ENCODE measurements at regions not wholly inside any gene's neighbourhood (a gene's known extent, or its start where the extent isn't known, plus 50 kb on each side); places are given as distances from the start of the nearest gene placed in this dataset.
"Not testable (repeated sequence)": the region's sequence is repeated elsewhere in the genome, so short reads cannot be mapped to it uniquely, and the experiment has no call there.

DNA sequence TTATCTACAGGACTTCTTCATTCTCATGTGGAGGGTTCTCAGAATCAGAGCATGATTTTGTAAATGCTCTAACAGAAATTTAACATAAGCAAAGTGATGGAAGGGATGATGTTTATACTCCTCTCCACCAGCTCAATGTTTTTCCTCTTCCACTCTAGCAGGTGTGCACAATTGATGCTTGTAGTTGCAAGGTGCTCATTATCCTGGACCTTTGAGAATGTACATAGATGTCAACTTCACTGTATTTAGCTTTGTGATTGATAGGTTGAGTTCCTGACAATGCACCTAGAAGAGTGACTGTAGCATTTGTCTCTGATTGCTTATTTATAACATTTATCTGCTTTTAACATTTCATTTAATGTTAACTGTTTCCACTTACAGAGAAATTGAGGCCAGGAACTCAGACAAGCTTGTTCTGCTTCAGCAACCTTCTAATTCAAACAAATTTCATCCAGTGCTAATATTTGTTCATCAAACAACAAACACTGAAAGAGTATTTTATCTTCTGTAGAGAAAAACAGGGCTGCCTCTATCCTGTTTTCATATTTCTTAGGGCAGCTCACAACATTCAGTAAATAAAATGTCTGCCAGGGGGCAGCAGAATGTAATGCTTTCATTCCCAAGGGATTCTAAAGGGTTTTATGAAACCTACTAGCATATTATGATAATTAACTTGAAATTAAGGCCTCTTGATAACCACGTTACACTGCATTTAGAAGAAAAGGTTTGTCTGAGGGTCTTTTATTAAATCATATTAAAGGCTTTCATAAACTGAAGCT, 127.9 kb upstream of the NOL4 start:
- no peak for DNase-seq (ENCODE audit: low spot score)

DNA sequence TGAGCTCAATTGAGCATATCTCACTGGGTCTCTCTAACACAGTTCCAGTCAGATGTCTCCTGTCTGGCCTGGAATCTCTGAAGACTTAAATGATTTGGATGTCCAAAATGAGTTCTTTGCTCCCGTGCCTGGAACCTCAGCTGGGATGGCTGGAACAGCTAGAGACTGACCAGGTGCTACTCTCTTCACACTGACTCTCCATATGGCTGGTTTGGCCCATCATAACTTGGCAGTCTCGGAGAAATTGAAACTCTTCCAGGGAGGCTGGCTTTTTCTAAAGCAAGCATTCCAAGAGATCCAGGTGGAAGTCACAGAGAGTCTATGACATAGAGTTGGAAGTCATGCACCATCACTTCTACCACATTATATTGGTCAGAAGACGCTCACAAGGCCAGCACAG, 129.6 kb upstream of the NOL4 start:
- DNase-seq (ENCODE audit: low spot score): no peak

DNA sequence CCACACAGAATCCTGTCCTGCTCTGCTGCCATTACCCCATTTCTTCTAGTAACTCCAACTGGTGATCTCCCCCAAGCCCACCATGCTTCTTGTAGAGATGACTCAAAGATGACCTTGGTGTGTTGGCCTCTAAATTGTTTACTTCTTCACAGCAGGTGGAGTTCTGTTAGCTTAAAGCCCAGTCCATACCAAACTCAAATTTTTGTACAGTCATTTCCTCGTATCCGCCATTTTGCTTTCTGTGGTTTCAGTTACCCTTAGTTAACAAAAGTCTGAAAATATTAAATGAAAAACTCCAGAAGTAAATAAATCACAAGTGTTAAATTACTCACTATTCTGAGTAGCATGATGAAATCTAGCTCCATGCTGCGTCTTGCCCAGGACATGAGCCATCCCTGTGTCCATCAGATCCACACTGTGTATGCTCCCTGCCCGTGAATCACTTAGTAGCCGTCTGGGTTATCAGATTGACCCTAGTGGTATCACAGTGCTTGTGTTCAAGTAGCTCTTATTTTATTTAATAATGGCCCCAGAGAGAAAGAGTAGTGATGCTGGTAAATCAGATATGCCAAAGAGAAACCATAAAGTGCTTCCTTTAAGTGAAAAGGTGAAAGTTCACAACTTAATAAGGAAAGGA, 133.3 kb upstream of the NOL4 start:
- DNase-seq (ENCODE audit: low spot score): no peak

DNA sequence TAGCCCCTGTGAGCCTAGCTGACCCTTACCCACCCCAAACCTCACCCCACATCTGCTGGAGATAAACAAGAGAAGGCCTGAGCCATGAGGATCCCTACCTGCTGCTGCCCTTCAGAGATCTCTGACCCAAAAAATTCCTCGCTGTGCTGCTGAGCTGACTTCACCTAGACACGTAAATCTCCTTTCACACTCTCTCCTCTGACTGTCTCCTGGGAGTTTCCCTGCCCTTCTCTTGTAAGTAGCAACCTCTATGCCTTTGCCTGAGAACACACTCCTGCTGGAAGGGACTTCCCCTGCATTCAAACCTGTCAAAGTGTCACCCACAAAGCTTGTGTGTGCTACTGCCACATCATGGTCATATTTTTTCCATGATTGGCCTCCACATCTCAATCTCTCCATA, 134.2 kb upstream of the NOL4 start:
- DNase-seq (ENCODE audit: low spot score): no peak

DNA sequence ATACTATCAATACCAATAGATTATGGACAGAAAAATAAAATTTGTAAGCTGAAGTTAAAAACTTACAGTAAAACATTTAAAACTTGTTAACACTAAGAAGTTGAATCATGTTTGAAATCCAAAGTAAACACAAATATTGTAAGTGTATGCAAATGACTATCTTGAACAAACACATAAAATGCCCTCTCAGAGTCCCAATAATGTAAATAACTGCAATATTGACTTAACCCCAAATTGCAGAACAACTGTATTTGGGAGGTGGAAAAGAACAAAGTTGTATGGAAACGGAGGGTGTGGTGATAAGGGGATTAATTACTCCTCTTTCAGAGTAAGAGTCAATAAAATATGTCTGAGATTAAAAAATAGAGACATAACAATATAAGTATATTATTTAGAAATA, 140.0 kb upstream of the NOL4 start:
- DNase-seq (ENCODE audit: low spot score): no peak

DNA sequence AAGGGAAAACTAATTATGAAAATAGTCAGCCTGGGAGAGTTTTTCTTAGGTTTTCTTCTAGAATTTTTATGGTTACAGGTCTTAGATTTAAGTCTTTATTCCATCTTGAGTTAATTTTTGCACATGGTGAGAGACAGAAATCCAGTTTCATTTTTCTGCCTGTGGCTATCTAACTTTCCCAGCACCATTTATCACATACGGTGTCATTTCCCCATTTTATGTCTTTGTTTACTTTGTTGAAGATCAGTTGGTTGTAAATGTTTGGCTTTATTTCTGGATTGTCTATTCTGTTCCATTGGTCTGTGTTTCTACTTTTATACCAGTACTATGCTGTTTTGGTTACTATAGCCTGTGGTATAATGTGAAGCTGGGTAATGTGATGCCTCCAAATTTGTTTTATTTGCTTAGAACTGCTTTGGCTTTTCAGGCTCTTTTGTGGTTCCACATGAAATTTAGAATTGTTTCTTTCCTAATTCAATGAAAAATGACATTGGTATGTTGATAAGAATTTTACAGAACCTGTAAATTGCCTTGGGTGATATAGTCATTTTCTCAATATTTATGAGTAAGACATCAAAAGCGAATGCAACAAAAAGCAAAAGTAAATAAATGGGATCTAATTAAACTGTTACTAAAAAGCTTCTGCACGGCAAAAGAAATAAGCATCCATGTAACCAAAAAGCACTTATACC, 146.1 kb upstream of the NOL4 start:
- DNase-seq (ENCODE audit: low spot score): no peak

DNA sequence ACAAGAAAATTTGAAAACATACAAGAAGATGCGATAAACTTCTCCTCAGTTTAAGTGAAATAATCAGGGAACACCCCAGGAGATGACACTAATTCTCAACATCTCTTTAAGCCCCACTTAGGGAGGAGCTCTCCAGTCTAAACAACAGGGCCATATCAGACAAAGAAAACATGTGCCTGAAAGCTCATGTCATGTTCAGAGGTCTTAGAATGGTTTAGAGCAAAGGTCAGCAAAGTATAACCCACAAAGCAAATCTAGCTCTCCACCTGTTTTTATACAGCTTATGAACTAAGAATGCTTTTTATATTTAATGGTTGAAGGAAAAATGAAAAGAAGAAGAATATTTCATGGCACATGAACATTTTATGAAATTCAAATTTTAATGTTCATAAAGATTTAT, 155.6 kb upstream of the NOL4 start:
- DNase-seq (ENCODE audit: low spot score): no peak

DNA sequence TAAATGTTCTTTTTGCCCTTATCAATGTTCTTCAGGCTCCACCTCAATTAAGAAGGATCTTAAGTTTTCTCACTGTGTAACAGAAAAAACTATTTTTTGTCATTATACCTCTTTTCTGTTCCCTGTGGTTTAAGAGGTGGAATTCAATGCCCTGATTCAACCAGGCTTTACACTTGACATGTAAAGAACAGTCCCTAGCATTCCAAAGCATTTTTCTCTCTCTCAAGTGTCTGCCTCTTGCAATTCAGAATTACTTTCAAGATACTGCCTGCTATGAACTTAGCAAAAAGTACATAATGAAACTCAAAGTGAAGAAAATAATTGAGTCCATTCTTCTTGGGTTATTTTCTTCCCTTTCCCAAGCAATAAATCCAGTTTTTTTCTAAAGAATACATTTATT, 160.6 kb upstream of the NOL4 start:
- no peak for DNase-seq (ENCODE audit: low spot score)

DNA sequence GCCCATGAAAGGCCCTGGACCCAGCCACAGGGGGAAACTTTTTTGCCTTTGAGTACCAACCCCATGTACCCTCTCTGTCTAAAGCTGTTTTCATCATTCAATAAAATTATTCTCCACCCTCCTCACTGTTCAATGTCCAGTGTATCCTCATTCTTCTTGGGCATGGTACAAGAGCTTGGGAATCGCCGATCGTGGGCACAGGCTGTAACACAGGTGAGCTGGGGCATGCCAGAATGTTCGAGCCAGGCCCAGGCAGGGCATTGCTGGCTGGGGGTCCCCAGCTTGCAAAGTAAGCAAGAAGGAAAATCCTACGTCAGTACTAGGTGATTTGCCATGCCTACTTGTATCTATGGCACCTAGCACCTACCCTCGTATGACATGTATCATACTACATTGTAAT, 162.1 kb upstream of the NOL4 start:
- DNase-seq (ENCODE audit: low spot score): no peak

DNA sequence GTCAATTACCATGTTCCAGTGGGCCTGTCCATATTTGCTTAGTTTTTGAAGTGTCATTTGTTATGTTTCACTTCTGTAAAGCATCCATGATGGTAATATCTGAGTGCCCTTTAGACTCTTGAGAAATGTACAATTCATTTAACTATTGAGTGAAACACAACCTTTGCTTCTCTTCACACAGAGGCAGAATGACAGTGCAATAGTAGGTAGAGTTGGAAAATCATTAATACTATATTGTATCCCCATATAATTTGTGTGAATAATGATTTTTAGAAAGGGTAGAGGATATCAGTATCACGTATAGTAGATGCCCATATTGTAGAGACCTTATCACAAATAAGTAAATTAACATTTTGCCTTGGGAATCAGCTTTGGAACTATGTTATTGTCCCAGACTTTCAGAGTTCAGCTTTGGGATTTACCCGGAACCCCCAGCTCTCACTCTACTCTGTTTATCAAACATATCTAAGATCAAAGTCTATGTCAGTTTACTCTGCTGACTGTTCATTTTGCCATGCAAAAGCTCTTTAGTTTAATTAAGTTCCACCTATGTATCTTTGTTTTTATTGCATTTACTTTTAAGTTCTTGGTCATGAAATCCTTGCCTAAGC, 172.7 kb upstream of the NOL4 start:
- DNase-seq (ENCODE audit: low spot score): no peak

DNA sequence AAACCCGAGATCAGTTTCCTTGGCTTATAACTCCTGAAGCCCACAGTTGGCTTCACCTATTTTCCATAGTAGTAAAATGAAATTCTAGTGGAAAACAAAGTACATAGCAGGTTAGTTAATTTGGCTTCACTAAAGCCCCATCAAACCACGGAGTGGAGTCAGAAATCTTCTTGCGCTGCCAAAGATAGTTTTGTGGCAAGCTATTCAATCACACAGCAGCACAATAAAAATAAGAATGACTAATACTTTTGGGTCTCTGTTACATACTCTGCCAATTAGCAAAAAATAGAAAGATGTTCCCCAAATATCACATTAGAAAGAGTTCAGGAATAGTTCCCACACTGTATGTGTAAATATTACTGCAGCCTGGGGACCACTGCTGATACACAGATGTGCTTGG, 175.2 kb upstream of the NOL4 start:
- no peak for DNase-seq (ENCODE audit: low spot score)

DNA sequence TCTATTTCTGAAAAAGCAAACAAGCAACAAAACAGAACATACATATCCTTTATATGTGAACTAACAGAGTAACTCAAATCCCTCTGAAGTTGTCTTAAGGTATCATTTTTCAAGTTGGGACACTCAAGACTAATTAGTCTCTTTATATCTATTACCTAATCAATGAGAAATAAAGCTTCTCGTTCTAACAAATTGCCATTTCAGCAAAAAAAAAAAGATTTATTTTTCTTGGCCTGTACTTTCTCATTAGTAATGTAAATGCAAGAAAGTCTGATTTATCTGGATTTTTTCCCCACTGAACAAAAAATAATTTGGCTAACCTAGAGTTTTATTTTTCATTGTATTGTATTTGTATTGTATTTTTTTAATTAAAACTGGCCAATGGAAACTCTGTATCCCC, 176.1 kb upstream of the NOL4 start:
- no peak for DNase-seq (ENCODE audit: low spot score)

DNA sequence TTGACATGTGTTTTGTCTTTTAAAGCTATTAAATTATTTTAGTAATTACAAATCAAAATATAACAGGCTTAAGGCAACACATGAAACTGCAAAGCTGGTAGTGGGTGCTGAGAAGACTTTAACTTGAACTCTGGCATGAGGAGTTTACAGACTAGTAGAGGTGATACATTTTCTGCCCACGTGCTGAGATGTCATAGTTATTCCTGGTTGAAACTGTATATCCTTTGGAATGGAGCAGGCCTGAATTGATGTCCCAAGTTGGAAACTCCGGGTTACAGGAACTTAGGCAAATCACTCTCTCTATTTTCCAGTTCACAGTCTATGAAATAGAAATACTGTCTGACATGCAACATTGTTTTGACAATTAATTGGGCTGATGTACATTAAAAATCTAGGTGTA, 177.1 kb upstream of the NOL4 start:
- DNase-seq (ENCODE audit: low spot score): no peak

DNA sequence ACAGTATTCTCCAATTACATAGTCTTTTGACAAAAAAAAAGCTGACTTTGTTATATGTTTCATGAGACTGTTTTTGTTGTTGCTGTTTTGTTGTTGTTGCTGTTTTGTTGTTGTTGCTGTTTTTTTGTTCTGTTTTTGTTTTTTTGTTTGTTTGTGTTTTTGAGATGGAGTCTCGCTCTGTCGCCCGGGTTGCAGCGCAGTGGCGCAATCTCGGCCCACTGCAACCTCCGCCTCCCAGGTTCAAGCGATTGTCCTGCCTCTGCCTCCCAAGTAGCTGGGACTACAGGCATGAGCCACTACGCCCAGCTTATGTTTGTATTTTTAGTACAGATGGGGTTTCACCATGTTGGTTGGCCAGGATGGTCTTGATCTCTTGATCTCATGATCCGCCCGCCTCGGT, 182.8 kb upstream of the NOL4 start:
- not testable (repeated sequence) for DNase-seq (ENCODE audit: low spot score)

DNA sequence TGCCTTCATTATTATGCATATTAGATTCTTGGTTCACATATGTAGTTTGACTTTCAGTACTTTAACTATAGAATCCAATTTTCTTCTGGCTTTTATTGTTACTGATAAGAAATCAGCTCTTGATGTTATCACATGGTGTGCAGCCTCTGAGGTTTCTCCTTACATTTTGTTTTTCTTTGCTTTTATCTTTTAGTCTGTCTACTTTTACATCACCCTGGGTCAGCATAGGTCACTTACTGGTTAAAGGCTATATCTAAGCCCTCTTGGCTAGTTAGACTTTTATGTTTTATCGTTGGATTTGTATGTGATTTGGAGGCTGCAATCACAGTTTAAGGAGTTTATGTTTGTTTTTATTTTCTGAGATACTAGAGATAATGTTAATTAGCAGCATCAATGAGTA, 187.2 kb upstream of the NOL4 start:
- no peak for DNase-seq (ENCODE audit: low spot score)

DNA sequence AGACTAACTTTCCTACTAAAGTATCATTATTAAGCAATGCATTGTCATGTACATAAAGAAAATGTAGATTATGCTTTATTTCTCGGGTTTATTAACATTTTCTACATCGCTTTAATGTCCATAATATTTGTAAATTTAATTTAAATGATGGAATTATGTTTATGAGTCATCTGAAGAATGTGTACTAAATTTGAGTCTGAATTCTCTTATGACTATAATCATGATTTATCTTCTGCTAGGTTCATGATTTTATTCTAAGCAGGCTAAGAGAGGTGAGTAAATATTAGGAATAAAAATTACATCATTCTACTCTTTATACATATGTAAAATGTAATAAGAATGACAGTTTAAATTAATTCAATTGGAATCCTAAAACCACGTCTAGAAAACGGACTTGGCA, 206.3 kb upstream of the NOL4 start:
- no peak for DNase-seq (ENCODE audit: low spot score)

DNA sequence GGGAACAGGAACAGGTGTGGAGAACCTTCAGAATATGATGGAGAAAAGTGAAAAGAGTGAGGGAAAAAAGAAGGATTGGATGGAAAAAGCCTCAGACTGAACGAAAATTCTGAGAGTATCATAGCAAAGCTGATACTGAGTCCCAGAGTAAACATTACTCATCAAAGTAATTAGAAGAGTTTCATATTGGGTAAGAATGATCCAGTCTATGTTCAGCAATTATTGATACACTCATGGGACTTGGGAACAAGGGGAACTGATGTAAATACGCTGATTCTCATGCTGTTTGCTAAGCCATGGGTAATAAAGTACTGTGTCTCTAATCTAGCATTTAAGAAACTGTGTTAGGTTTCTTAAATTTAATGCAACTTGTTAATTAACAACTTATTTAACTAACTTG, 219.9 kb upstream of the NOL4 start:
- DNase-seq (ENCODE audit: low spot score): no peak

DNA sequence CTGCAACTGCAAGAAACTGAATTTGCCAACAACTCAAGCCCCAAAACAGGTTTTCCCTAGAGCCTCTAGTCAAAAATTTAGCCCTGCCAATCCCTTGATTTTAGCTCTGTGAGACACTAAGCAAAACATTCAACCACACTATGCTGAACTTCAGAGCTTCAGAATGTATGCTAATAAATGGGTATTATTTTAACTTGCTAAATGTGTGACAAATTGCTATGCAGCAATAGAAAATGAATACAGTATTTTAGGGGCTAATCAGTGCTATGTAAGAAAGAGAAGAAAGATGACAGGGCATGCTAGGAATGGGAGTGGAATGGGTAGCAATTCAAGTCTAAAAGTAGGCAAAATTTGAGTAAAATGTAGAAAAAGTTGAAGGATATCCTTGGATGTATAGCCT, 223.9 kb upstream of the NOL4 start:
- no peak for DNase-seq (ENCODE audit: low spot score)

DNA sequence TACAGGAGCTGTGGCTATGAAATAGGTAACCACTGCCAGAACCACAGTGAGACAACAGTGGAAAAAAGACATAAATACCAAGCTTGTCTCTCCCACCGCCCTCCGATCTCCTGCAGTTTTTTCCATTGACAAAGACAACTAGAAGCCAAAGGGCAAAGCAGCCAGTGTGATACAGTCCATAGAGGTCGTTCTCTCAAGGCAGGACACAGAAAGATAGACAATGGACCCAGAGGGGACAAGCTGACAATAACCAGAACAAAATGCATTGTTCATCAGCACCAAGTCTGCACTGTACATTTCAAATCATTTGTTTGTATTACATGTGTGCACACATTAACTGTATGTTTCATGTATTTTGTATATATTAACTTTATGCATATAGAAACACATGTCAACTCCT, 233.0 kb upstream of the NOL4 start:
- no peak for DNase-seq (ENCODE audit: low spot score)

DNA sequence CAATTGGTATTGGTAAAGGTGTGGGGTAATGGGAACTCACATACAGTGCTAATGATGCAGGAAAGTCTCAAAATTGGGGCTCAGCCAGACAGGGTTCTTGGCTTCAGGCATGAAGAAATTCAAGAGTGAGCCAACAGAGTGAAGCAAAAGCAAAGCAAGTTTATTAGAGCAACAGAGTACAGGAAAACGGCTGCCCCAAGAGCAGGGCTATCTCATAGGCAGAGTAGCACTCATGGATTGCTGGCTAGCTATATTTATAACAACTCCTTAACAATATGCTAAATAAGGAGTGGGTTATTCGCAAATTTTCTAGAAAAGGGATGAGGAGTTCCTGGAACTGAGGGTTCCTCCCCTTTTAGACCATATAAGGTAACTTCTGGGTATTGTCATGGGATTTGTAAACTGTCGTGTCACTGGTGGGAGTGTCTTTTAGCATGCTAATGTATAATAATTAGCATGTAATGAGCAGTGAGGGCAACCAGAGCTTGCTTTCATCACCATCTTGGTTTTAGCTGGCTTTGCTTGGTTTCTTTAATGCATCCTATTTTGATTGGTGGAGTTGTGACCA, 233.8 kb upstream of the NOL4 start:
- DNase-seq (ENCODE audit: low spot score): no peak

DNA sequence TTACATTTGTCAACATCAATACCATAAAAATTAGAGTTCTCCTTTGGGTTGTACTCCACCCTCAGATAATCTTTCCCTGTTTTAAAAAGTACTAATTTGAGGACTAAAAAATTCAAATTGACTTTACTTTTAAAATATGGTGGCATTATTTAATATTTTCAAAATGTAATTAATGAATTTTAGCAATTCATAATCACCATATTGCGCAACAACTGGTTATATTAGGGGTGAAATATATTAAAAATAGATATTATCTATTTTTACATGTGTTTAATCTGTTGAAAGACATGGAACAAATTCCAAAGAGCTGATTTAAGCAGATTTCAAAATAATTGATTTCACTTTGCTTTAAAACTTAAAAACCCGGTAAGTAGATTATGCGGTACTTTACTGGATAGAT, 236.6 kb upstream of the NOL4 start:
- DNase-seq (ENCODE audit: low spot score): no peak

DNA sequence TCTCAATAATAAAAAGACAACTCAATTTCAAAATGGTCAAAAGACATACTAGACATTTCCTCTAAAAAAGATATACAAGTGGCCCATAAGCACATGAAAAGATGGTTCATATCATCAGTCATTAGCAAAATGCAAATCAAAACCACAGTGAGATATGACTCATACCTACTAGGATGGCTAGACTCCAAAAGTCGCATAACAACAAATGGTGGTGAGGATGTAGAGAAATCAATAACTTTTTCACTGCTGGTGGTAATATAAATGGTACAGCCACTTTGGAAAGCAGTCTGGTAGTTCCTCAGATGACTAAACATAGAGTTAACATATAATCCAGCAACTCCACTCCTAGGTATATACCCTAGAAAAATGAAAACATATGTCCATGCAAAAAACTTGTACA, 242.3 kb upstream of the NOL4 start:
- DNase-seq (ENCODE audit: low spot score): no peak

DNA sequence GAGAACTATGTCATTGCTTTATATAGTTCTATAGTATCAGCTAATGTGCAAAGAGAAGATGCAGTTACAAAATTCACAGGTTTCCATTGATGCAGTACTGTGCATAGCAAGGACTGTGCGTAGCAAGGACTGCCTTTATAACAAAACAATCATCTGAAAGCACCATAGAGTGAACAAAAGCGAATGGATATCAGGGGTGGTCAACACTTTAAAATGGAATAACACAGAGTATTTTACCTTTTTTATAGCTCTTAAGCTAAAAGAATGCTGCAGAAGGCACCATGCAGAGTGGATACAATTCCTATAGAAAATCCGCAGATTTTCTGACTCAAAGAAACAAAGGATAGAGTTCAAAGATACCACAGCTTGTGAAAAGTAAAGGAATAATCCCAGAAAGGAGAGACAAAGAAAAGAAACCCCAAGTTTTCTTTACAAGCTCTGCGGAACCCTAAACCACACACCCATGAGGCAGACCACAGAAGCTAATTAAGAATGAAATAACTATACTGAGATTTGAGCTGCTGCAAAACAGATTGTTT, 229.9 kb upstream of the DTNA start:
- DNase-seq (ENCODE audit: low spot score): no peak

All from GM03348 (cell line).